Spleen (tissue), 11 donors: ENCODE measurements at regions not wholly inside any gene's neighbourhood (a gene's known extent, or its start where the extent isn't known, plus 50 kb on each side); places are given as distances from the start of the nearest gene placed in this dataset.

ENCODE experiments used
- DNase-seq: peaks from one replicate; pipeline ENCODE4 v3.0.0-alpha.2; 2020
- H3K27ac ChIP-seq, 8 donors: fragments of 200-600 bp; sonication (generic) in 7 of 8; 1 replicate in 4 of 8; 2 replicates in 4 of 8; pipeline versions ENCODE4 v1.5.0 to v1.8.0; 2016 to 2021; ENCODE audit warnings: inconsistent platforms in 4 of 8, mild to moderate bottlenecking in 4 of 8, moderate library complexity in 1 of 8
- H3K27me3 ChIP-seq, 7 donors: fragments of 200-600 bp; sonication (generic) in 6 of 7; replicated peaks in 1 of 7; 1 replicate in 4 of 7; 2 replicates in 3 of 7; pipeline versions ENCODE4 v1.5.0 to v1.8.0; 2016 to 2021; ENCODE audit warnings: inconsistent platforms in 3 of 7, mild to moderate bottlenecking in 1 of 7
- H3K36me3 ChIP-seq, 6 donors: fragments of 200-600 bp; sonication (generic) in 5 of 6; 1 replicate in 4 of 6; 2 replicates in 2 of 6; pipeline versions ENCODE4 v1.5.0 to v1.8.0; 2016 to 2021; ENCODE audit warnings: inconsistent platforms in 2 of 6
- H3K4me1 ChIP-seq, 6 donors: fragments of 200-600 bp; sonication (generic) in 5 of 6; 1 replicate in 3 of 6; 2 replicates in 3 of 6; pipeline versions ENCODE4 v1.5.0 to v1.8.0; 2016 to 2021; ENCODE audit warnings: inconsistent platforms in 3 of 6
- H3K4me3 ChIP-seq, 8 donors: fragments of 200-600 bp; sonication (generic) in 7 of 8; 1 replicate in 4 of 8; 2 replicates in 4 of 8; pipeline versions ENCODE4 v1.5.0 to v1.8.0; 2016 to 2021; ENCODE audit warnings: inconsistent platforms in 4 of 8, mild to moderate bottlenecking in 4 of 8, moderate library complexity in 2 of 8
- H3K9me3 ChIP-seq, 8 donors: fragments of 200-600 bp; sonication (generic) in 7 of 8; 1 replicate in 4 of 8; 2 replicates in 4 of 8; pipeline versions ENCODE4 v1.5.0 to v1.8.0; 2016 to 2021; ENCODE audit warnings: inconsistent platforms in 4 of 8
- POLR2A ChIP-seq, 3 donors: fragments of 450-650 bp; IDR thresholded peaks; one replicate each; pipeline ENCODE4 v1.5.1; 2017; ENCODE audit warnings: antibody characterized with exemption in 3 of 3, mild to moderate bottlenecking in 1 of 3
- POLR2AphosphoS5 ChIP-seq, 3 donors: sonication (generic); formaldehyde crosslinking; IDR thresholded peaks; one replicate each; pipeline ENCODE4 v1.5.1; 2017; ENCODE audit warnings: antibody characterized with exemption in 3 of 3
- WGBS, 5 donors: extraction: QIAGEN DNeasy Blood & Tissue Kit in 3 of 5; methylation state at CpG; one replicate each; pipeline versions ENCODE4 v1.1.5 to v1.1.7; 2013 to 2018; 5-methylcytosine and 5-hydroxymethylcytosine counted together
- intact Hi-C: fragments of 100-400 bp; cut with DNase I; formaldehyde crosslinking; loops from one replicate; pipeline ENCODE4 v1.15.0; 2023; ENCODE audit warnings: low total_unique reads
- TF ChIP-seq, protein P1 (sequence below), 11 experiments: fragments of 200-600 bp in 7 of 11; fragments of 450-650 bp in 4 of 11; sonication (generic) in 4 of 11; IDR thresholded peaks in 8 of 11; conservative IDR thresholded peaks in 3 of 11; 1 replicate in 7 of 11; 2 replicates in 4 of 11; pipeline versions ENCODE4 v1.4.0 to v1.8.0; 2016 to 2021; ENCODE audit warnings: antibody characterized with exemption in 11 of 11, inconsistent platforms in 4 of 11, mild to moderate bottlenecking in 1 of 11
- donor health status: healthy with polysubstance abuse.
- donor health status: DM: no; HTN: no; CAD: no; lungs with moderate emphysema.
- donor health status: DM: no; HTN: no; CAD: no.
- donor health status: Bipolar disorder and iron deficiency.
- donor health status: healthy.
- donor health status: DM: no; HTN: no; CAD: no.
- donor health status: DM: yes; HTN: yes; CAD: no.

DNA sequence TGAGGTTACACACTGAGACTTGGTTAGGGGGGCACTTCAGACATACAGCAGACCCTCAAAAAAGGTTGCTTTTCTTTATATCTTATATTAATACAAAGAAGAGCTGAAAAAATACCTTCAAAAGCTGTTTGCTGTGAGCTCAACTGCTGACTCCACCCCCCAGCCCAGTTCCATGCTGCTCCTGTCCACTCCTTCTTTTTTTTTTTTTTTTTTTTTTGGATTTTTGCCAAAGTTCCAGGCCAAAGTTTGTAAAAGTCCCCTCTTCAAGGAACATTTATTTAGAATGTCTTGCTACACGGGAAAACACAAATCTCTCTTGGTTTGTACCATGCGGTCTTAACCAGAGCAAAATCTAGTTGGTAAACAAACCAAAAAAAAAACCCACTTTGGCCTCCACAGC, 85.3 kb upstream of the AKAP12 start:
- H3K4me3 ChIP-seq: no peak overlapping the region
- TF ChIP-seq, protein P1, sequence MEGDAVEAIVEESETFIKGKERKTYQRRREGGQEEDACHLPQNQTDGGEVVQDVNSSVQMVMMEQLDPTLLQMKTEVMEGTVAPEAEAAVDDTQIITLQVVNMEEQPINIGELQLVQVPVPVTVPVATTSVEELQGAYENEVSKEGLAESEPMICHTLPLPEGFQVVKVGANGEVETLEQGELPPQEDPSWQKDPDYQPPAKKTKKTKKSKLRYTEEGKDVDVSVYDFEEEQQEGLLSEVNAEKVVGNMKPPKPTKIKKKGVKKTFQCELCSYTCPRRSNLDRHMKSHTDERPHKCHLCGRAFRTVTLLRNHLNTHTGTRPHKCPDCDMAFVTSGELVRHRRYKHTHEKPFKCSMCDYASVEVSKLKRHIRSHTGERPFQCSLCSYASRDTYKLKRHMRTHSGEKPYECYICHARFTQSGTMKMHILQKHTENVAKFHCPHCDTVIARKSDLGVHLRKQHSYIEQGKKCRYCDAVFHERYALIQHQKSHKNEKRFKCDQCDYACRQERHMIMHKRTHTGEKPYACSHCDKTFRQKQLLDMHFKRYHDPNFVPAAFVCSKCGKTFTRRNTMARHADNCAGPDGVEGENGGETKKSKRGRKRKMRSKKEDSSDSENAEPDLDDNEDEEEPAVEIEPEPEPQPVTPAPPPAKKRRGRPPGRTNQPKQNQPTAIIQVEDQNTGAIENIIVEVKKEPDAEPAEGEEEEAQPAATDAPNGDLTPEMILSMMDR (IDR thresholded peaks at IDR 0.05 in 8 of 11, conservative IDR thresholded peaks at IDR 0.05 in 3 of 11): no peak
- TF ChIP-seq POLR2AphosphoS5 (IDR thresholded peaks at IDR 0.05): no peak
- no peak for TF ChIP-seq POLR2A (IDR thresholded peaks at IDR 0.05)
- H3K36me3 ChIP-seq: no peaks in the 10 kb centered on the region
- H3K27ac ChIP-seq: no peak overlapping the region
- intact Hi-C loops: no loop called here
- no peaks in the 10 kb centered on the region for H3K27me3 ChIP-seq
- DNase-seq: no peak
- no peaks in the 10 kb centered on the region for H3K4me1 ChIP-seq
- no peaks in the 10 kb centered on the region for H3K9me3 ChIP-seq
- 58 to 69% (median 66%) methylated on average over 2 of the region's 2 CpGs for WGBS, 5 donors

DNA sequence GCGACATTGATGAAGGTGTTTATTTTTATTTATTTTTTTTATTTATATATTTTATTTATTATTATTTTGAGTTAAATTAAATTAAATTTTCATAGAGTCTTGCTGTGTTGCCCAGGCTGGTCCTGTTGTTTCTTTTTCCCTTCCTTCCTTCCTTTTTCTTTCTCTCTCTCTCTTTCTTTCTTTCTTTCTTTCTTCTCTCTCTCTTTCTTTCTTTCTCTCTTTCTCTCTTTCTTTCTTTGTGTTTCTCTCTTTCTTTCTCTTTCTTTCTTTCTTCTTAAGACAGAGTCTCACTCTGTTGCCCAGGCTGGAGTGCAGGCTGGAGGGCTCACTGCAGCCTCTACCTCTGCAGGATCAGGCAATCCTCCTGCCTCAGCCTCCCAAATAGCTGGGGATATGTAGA, 84.7 kb upstream of the AKAP12 start:
- H3K27me3 ChIP-seq: no peaks in the 10 kb centered on the region
- H3K9me3 ChIP-seq: no peaks in the 10 kb centered on the region
- H3K27ac ChIP-seq: peak overlapping the region in 1 of 8 donors; percentile 13
- WGBS, 5 donors: 86 to 100% (median 94%) methylated on average over 1 of the region's 1 CpG
- H3K4me1 ChIP-seq: no peaks in the 10 kb centered on the region
- intact Hi-C loops: no loop called here
- TF ChIP-seq POLR2A (IDR thresholded peaks at IDR 0.05): no peak
- TF ChIP-seq POLR2AphosphoS5 (IDR thresholded peaks at IDR 0.05): no peak
- TF ChIP-seq, protein P1 (IDR thresholded peaks at IDR 0.05 in 8 of 11, conservative IDR thresholded peaks at IDR 0.05 in 3 of 11): no peak
- no peak for DNase-seq
- no peaks in the 10 kb centered on the region for H3K36me3 ChIP-seq
- no peak overlapping the region for H3K4me3 ChIP-seq

DNA sequence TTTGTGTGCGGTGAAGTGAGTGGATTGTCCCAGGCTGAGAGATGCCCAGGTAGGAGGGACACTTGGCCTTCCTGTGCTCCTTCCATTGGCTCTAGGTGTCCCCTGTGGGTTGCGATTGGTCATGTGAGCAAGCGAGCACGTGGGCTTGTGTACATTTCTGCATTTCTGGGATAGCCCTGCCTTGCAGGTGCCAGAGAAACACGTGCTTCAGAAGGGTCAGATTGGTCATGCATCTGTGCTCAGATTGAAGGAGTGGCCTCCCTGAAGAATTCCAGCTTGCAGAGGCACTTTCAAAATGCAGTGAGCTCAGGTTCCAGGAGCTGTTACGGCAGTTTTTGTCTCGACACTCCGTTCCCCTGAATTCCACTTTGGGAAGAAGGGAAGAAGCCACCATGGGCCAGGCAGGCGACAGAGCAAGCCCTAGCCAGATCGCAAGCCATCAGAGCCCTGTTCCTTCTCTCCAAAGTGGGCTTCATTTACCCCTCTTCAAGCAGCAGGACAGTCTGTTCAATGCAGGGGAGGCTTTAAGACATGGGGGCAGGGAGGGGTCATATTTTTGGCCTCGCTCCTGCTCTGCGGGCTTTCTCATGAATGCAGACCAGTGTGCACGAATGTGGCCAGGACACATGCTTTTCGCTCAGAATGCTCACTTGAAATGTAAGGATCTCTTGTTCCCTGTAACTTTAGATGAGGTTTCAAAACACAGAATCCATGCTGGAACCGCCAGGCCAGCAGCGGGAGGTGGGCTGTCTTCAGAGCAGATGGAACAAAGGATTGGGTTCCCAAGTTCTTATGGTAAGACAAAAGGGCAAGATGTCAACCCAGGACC, 78.6 kb upstream of the AKAP12 start:
- no peaks in the 10 kb centered on the region for H3K36me3 ChIP-seq
- no peak for DNase-seq
- H3K27me3 ChIP-seq: no peaks in the 10 kb centered on the region
- WGBS, 5 donors: 75 to 84% (median 82%) methylated on average over 16 of the region's 16 CpGs
- no peak overlapping the region for H3K4me3 ChIP-seq
- no peaks in the 10 kb centered on the region for H3K4me1 ChIP-seq
- no peaks in the 10 kb centered on the region for H3K9me3 ChIP-seq
- intact Hi-C loops: no loop called here
- TF ChIP-seq POLR2AphosphoS5 (IDR thresholded peaks at IDR 0.05) (no peak), POLR2A (IDR thresholded peaks at IDR 0.05) (no peak)
- TF ChIP-seq, protein P1 (IDR thresholded peaks at IDR 0.05 in 8 of 11, conservative IDR thresholded peaks at IDR 0.05 in 3 of 11): no peak
- no peak overlapping the region for H3K27ac ChIP-seq

DNA sequence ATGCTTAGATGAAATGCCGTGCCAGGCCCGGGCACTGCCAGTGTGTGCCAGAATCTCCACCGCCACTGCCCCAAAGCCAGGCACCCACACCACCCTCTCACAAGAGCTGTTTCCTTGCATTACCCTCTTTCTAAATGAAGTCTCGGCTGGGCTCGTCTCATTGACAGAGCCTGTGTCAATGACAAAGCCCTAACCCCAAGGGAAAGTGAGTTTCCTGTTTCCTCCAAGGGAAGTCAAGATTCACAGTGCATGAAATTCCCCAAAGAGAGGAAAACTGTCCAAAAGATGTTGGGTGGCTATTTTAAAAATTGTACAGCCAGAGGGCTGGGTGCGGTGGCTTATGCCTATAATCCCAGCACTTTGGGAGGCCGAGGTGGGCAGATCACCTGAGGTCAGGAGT, 75.4 kb upstream of the AKAP12 start:
- no peaks in the 10 kb centered on the region for H3K27me3 ChIP-seq
- no peak overlapping the region for H3K4me3 ChIP-seq
- H3K4me1 ChIP-seq: no peaks in the 10 kb centered on the region
- 61 to 75% (median 67%) methylated on average over 7 of the region's 7 CpGs for WGBS, 5 donors
- H3K27ac ChIP-seq: no peak overlapping the region
- no peaks in the 10 kb centered on the region for H3K9me3 ChIP-seq
- TF ChIP-seq, protein P1 (IDR thresholded peaks at IDR 0.05 in 8 of 11, conservative IDR thresholded peaks at IDR 0.05 in 3 of 11): no peak
- TF ChIP-seq POLR2AphosphoS5 (IDR thresholded peaks at IDR 0.05) (no peak), POLR2A (IDR thresholded peaks at IDR 0.05) (no peak)
- no peak for DNase-seq
- intact Hi-C loops: no loop called here
- no peaks in the 10 kb centered on the region for H3K36me3 ChIP-seq
